HG03442 (cell line): ENCODE measurements at regions not wholly inside any gene's neighbourhood (a gene's known extent, or its start where the extent isn't known, plus 50 kb on each side); places are given as distances from the start of the nearest gene placed in this dataset.
"Not testable (repeated sequence)": the region's sequence is repeated elsewhere in the genome, so short reads cannot be mapped to it uniquely, and the experiment has no call there.

Experiments
- ATAC-seq: cut with Tn5 transposase; IDR thresholded peaks from one replicate; pipeline ENCODE4 v1.9.1; 2021; ENCODE audit warnings: mild to moderate bottlenecking, moderate library complexity; ENCODE audit not compliant: unreplicated experiment

- ATAC-seq, result not testable (repeated sequence)
Measured at GRCh38 chr6:44017307-44017706, 109.9 kb downstream of the MRPL14 start.

DNA sequence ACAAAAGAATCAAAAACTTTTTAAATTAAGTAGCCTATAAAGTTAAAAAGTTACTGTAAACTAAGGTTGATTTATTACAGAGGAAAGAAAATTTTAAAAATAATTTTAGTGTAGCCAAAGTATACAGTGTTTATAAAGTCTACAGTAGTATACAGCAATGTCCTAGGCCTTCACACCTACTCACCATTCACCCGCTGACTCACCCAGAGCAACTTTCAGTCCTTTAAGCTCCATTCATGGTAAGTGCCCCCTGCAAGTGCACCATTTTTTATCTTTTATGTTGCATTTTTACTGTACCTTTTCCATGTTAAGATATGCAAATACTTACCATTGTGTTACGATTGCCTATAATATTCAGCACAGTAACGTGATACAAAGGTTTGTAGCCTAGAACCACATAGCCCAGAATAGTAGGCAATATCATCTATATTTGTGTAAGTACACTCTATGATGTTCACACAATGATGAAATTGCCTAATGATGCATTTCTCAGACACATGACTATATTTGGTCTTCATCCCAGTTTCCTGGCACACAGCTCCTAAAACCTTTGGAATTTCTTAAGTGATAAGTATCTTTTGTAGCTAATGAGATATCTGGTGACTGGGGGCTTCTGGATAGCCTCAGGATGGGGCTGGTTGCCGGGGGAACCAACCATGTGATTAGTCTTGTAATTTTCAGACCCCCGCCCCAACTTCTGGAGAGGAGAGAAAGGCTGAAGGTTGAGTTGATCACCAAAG lies 111.0 kb downstream of the MRPL14 start:
- no peak for ATAC-seq

GRCh38 chr6:44012078-44012493 lies 115.2 kb downstream of the MRPL14 start:
- no peak for ATAC-seq

DNA sequence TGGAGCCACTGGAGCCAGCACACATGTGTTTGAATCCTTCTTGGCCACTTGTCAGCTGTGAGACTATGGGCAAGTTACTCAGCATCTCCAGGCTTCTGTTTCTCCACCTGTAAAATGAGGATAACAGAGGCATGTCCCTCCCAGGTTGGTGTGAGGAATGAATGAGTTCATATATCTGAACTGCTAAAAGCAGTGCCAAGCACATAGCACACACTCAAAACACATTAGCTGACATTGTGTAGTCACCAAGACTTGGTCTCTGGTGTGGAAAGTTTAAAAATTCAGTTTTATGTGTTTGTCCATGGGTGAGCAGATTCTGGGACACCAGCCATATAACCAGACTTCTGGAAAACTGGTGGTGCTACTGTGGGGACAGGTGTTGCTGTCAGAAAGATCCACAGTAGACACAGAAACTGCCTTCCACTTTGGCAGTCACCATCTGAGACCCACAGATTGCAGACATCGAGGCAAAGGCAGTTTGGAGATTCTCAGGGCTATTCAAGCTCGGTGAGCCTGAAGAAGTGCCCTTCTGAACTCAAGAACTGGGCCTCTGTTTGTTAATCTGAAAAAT lies 115.8 kb downstream of the MRPL14 start:
- no peak for ATAC-seq

DNA sequence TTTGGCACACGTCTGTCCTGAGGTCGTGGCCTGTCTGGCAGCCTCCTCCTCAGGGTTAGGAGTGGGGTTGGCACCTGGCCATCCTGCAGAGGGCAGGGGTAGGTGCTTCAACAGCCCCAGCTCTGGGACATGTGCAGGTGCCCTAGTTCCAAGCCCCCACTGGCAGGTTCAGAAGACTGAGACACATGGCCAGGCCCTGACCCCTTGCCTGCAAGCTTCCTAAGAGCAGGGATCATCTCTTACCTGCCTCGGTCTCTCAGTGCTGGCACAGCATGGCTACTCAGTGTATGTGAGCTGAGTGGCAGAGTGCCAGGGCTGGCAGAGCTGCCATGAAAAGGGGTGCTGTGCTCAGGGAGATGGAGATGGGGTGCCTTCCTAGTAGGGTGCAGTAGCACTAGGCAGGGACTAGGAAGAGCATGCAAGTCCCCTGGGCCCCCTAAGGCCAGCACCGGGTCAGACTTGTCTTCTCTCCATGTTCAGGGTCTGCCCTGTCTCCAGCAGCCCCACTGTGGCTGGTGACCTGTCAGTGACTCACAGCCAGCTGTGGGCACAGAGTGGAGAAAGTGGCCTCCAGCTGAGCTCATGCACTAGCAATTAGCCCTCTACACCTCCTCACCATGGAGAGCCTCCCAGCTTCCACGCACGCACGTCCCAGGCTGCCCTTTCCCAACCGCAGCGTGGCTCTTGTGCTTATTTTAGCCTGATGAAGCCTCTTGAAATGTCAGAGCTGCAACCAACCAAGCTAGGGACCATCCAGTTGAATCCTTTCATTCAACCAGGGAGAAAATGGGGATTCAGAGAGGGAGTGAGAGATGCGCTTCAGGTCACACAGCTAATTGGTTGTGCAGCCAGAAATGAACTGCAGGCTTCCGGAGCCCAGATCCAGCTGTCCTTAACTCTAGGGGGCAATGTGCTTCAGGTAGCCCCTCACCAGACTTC lies 116.6 kb downstream of the MRPL14 start:
- no peak for ATAC-seq

DNA sequence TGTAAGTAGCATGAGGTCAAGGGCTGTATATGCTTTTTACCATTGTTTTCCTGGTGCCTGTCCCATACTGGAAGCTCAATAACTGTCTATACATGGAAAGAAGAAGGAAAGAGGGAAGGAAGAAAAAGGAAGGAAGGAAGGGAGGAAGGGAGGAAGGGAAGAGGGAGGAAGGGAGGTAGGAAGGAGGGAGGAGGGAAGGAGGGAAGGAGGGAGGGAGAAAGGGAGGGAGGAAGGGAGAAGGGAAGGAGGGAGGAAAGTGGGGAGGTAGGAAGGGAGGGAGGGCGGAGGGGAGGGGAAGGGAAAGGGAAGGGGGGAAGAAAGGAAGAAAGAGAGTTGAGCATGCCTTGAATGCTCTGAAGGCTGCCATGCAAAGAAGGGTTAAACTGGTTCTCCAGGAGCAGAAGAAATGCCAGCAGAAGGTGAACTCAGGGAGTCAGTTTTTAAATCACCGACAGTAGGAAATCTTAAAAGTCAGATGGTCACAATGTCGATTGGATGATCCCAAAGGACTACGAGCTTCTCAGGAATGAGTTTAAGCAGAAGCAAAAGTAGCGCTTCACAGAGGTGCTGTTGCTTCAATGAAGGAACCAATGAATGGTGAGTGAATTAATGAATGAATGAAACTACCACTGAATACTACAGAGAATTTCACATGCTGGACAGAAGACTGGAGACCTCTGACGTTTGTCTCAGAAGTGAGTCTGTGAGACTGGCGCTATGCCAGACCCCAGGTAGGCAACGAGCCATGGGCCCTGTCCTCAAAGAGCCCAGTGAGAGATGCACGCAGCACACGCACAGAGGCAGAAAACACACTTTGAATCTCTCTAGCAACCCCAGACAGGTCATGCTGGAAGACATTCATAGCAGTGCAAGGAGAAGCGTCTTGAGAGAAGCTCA lies 117.6 kb downstream of the MRPL14 start:
- no peak for ATAC-seq

DNA sequence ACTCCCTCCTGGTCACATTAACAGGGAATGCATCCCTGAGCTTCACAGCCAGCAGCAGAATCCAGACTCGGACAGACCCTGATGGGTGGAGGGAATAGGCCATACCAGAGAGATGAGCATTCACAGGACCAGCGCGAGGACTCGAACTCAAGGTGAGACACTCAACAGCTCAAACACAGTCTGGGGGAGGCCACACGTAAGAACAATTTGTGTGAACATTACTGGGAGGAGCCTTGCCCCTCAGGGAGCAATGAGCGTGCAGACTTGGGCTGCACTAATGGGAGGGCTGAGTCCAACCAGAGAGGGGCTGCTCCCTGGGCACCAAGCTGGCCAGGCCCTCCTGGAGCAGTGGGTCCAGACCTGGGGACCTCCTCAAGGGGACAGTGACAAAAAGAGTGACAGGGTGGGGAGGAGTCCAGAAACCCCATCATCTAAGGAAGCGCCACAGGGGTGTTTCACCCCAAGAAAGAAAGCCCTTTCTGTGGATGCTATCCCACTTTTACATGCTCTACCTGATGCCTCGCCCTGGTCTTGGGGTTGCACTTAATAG lies 118.4 kb downstream of the MRPL14 start:
- ATAC-seq, result no peak

GRCh38 chr6:44007818-44008621 lies 119.2 kb downstream of the MRPL14 start:
- ATAC-seq, result no peak

DNA sequence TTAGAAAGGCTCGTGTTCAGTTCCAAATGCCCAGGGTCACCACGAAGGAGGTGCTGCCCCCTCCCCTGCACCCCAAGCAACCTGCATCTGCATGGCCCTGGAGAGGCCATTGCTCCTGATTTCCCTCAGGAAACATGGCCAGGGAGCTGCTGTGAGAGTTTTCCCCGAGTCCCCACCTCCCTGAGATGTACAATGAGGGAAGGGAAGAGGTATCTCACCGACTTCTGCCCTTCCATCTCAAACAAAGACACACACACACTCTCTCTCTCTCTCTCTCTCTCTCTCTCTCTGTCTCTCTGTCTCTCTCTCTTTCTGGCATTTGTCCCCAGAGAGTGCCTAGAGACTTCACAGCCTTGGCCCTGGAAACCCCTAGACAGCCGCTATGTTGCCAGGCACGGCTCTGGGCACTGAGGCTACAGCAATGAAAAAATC lies 120.4 kb downstream of the MRPL14 start:
- ATAC-seq, result no peak

GRCh38 chr6:44006123-44006871 lies 121.0 kb downstream of the MRPL14 start:
- no peak for ATAC-seq

GRCh38 chr6:44005507-44005903 lies 121.7 kb downstream of the MRPL14 start:
- no peak for ATAC-seq

GRCh38 chr6:44004625-44005506 lies 122.4 kb downstream of the MRPL14 start:
- no peak for ATAC-seq

DNA sequence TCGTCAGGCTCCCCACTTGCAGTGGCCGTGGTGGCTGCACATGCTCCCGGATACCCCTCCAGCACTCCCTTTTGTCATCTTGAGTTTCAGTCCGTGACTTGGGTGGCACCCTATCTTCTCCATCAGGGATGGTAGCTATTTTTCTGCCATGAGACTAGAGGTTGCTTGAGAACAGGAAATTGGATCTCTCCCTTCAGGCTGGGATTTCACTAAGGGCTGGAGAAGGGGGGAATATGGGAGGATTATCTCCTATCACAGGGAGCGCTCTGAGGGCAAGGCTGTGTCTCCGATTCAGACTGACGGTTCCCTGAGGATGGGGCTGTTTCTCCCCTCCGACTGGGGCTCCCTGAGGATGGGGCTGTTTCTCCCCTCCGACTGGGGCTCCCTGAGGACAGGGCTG lies 123.1 kb downstream of the MRPL14 start:
- no peak for ATAC-seq

DNA sequence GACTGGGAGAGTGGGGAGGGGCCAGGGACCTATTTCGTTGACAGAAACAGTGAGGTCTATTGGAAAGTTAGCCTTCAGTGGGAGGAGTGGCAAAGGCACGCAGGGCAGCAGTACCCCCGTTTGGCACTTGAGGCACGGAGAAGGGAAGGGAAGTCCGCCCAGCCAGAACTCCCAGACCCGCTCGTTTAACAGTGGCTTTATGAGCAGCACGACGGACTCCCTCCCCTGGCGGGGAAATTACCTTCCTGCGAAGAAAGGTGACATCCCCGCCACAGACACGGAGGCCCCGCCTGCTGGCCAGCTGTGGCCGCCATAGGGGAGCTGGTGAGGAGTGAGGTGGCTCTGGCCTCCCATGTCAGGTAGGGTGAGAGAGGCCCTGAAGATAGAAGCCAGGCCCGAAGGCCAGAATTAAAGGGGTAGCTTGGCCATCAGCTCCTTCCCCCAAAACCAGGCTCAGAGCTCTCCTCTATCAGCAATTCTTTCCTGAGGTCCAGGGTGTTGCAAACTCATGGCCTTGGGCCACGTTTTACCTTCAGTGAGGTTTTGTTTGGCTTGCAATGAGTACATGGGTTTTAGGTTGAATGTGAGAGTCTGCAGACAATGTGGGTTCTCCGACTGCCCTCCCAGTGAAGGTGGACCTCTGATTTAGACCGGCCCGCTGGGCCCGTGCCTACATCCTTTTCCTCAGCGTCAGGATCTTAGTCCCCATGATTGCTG lies 123.7 kb downstream of the MRPL14 start:
- ATAC-seq, result peak; percentile 1

- peak; percentile 32 for ATAC-seq
Measured at GRCh38 chr6:44002593-44003344, 124.5 kb downstream of the MRPL14 start.

DNA sequence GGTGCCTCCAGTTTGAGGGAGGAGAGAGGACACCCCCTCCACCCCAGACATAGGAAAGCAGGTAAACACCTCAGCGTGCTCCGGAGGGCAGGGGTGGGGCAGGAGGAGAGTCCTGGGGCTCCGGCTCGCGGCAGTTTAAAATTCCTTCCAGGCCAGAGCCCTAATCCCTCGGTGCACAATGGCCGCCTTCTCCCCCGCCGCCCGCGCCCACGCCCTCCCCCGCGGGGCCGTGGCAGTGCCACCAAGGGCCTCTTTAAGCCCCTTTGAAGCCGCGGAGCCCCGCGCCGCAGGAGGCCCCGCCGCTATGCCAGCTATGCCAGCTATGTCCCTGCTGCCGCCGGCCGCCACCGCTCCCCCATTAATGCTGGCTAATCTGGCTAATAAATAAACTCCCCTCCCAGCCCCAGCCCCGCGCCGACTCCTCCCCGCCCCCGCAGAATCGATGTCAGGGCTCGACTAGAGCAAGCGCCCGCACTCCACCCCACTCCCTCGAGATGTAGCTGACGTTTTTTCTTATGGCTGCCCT lies 125.1 kb downstream of the MRPL14 start:
- no peak for ATAC-seq
